ENCODE measurements at regions not wholly inside any gene's neighbourhood (a gene's known extent, or its start where the extent isn't known, plus 50 kb on each side); places are given as distances from the start of the nearest gene placed in this dataset.

- TF ChIP-seq CTCF (IDR thresholded peaks at IDR 0.05) (no peak), ZFX (IDR thresholded peaks at IDR 0.05; ENCODE audit: borderline replicate concordance) (no peak)
Measured at GRCh38 chr3:30349507-30349906, 256.9 kb upstream of the TGFBR2 start.

Data from 22Rv1 (cell line).